Activated CD8-positive, alpha-beta T cell treated with anti-CD3 and anti-CD28 coated beads for 36 hours (primary cell): ENCODE measurements at regions not wholly inside any gene's neighbourhood (a gene's known extent, or its start where the extent isn't known, plus 50 kb on each side); places are given as distances from the start of the nearest gene placed in this dataset.
"Not testable (repeated sequence)": the region's sequence is repeated elsewhere in the genome, so short reads cannot be mapped to it uniquely, and the experiment has no call there.

Source experiments
- ATAC-seq: fragments of 200-7000 bp; cut with Tn5 transposase; one replicate; pipeline ENCODE4 v1.10.0; 2021; ENCODE audit warnings: mild to moderate bottlenecking, moderate library complexity
- CTCF ChIA-PET: fragments of 350-600 bp; sonication (Branson Sonifier 250); formaldehyde crosslinking; loops from one replicate; lab custom pipeline; 2021; ENCODE audit warnings: antibody characterized with exemption; lab: Charles Lee
- POLR2A ChIA-PET: fragments of 350-600 bp; sonication (Branson Sonifier 250); formaldehyde crosslinking; loops from one replicate; lab custom pipeline; 2021; ENCODE audit warnings: antibody characterized with exemption; lab: Charles Lee
- DNase-seq: peaks from one replicate; pipeline ENCODE4 v3.0.0-alpha.2; 2020
- H3K27ac Mint-ChIP-seq: one replicate; pipeline ENCODE4 v1.8.0; 2021; ENCODE audit warnings: mild to moderate bottlenecking, mixed read lengths
- H3K27me3 Mint-ChIP-seq: one replicate; pipeline ENCODE4 v1.8.0; 2021; ENCODE audit warnings: mixed read lengths
- H3K36me3 Mint-ChIP-seq: one replicate; pipeline ENCODE4 v1.8.0; 2021; ENCODE audit warnings: low read depth, mixed read lengths
- H3K4me1 Mint-ChIP-seq: one replicate; pipeline ENCODE4 v1.8.0; 2021; ENCODE audit warnings: low read depth, mixed read lengths
- H3K4me3 Mint-ChIP-seq: one replicate; pipeline ENCODE4 v1.8.0; 2021; ENCODE audit warnings: mild to moderate bottlenecking, moderate library complexity, mixed read lengths
- H3K9me3 Mint-ChIP-seq: one replicate; pipeline ENCODE4 v1.8.0; 2021; ENCODE audit warnings: mixed read lengths
- CTCF ChIP-seq: fragments of 200-600 bp; IDR thresholded peaks from one replicate; pipeline ENCODE4 v1.8.0; 2022; ENCODE audit warnings: antibody characterized with exemption, mild to moderate bottlenecking
- intact Hi-C: fragments of 100-400 bp; cut with micrococcal nuclease; formaldehyde crosslinking; loops from one replicate; pipeline ENCODE4 v1.10.0; 2022

- Mint-ChIP-seq H3K27me3 (no peaks in the 10 kb centered on the region), H3K4me3 (no peak overlapping the region), H3K9me3 (peaks cover 11% of the 10 kb centered on the region), H3K27ac (no peak overlapping the region), H3K36me3 (no peaks in the 10 kb centered on the region), H3K4me1 (no peaks in the 10 kb centered on the region)
- DNase-seq (no peak), ATAC-seq (no peak)
- intact Hi-C loops: no loop called here
- TF ChIP-seq CTCF: no peak
- POLR2A ChIA-PET: no interaction called here
- CTCF ChIA-PET: interaction anchor here (0.6 kb wide), 1 partner anchor 14 kb away, joined by 4 read pairs; no protein-coding TSS in a partner anchor
Measured at GRCh38 chr3:157905885-157906284, 200.3 kb downstream of the SHOX2 start.

GRCh38 chr3:157902680-157903079, 203.5 kb downstream of the SHOX2 start:
- H3K27me3 Mint-ChIP-seq, H3K27ac Mint-ChIP-seq, intact Hi-C loops, ATAC-seq, H3K4me3 Mint-ChIP-seq, H3K36me3 Mint-ChIP-seq, DNase-seq, H3K4me1 Mint-ChIP-seq, CTCF ChIA-PET, POLR2A ChIA-PET: not testable (repeated sequence)
- peaks cover 11% of the 10 kb centered on the region for H3K9me3 Mint-ChIP-seq

GRCh38 chr3:157888040-157888439, 218.2 kb downstream of the SHOX2 start:
- H3K27ac Mint-ChIP-seq: no peak overlapping the region
- CTCF ChIA-PET: no interaction called here
- no peak for TF ChIP-seq CTCF
- H3K9me3 Mint-ChIP-seq: no peaks in the 10 kb centered on the region
- POLR2A ChIA-PET: no interaction called here
- no peaks in the 10 kb centered on the region for H3K27me3 Mint-ChIP-seq
- DNase-seq (no peak), ATAC-seq (no peak)
- H3K4me1 Mint-ChIP-seq: no peaks in the 10 kb centered on the region
- intact Hi-C loops: no loop called here
- no peak overlapping the region for H3K4me3 Mint-ChIP-seq
- no peaks in the 10 kb centered on the region for H3K36me3 Mint-ChIP-seq

- DNase-seq (no peak), ATAC-seq (no peak)
- Mint-ChIP-seq H3K36me3 (no peaks in the 10 kb centered on the region), H3K9me3 (peaks cover 5% of the 10 kb centered on the region), H3K27ac (no peak overlapping the region), H3K27me3 (no peaks in the 10 kb centered on the region), H3K4me3 (no peak overlapping the region), H3K4me1 (no peaks in the 10 kb centered on the region)
- TF ChIP-seq CTCF: no peak
- CTCF ChIA-PET: no interaction called here
- intact Hi-C loops: no loop called here
- POLR2A ChIA-PET: no interaction called here
Measured at GRCh38 chr3:157876556-157876955, 229.7 kb downstream of the SHOX2 start.

- Mint-ChIP-seq H3K36me3 (no peaks in the 10 kb centered on the region), H3K9me3 (no peaks in the 10 kb centered on the region), H3K27ac (no peak overlapping the region), H3K27me3 (no peaks in the 10 kb centered on the region), H3K4me1 (no peaks in the 10 kb centered on the region), H3K4me3 (no peak overlapping the region)
- POLR2A ChIA-PET: no interaction called here
- no peak for ATAC-seq
- intact Hi-C loops: no loop called here
- no peak for TF ChIP-seq CTCF
- CTCF ChIA-PET: interaction anchor here (0.7 kb wide), 1 partner anchor 8 kb away, joined by 3 read pairs; no protein-coding TSS in a partner anchor
- no peak for DNase-seq
Measured at GRCh38 chr3:157872902-157873301, 233.3 kb downstream of the SHOX2 start.
